GM12875 (cell line): ENCODE measurements at regions not wholly inside any gene's neighbourhood (a gene's known extent, or its start where the extent isn't known, plus 50 kb on each side); places are given as distances from the start of the nearest gene placed in this dataset.
A peak's percentile ranks its signal among the peaks of the same experiment; 100 is the strongest.

Experiments used
- H3K4me3 ChIP-seq: one replicate; pipeline ENCODE4 v1.5.1; 2011; ENCODE audit warnings: low read depth, low read length, control low read depth
- CTCF ChIP-seq: IDR thresholded peaks from 2 replicates; pipeline ENCODE4 v1.5.1; 2011; ENCODE audit warnings: low read depth, mild to moderate bottlenecking, control low read depth, inconsistent platforms, low read length, moderate library complexity, borderline replicate concordance; ENCODE audit not compliant: insufficient read depth

- TF ChIP-seq CTCF = peak; percentile 33; the same call in 1 of the 2 replicates
- no peak overlapping the region for H3K4me3 ChIP-seq
Measured at GRCh38 chr1:214123061-214123784, 135.4 kb downstream of the PROX1 start.

- H3K4me3 ChIP-seq = no peak overlapping the region
- no peak for TF ChIP-seq CTCF
Measured at GRCh38 chr1:214124281-214124805, 136.6 kb downstream of the PROX1 start.

GRCh38 chr1:214124915-214125314, 137.1 kb downstream of the PROX1 start:
- TF ChIP-seq CTCF = no peak
- H3K4me3 ChIP-seq = no peak overlapping the region

GRCh38 chr1:214125819-214126218, 138.0 kb downstream of the PROX1 start:
- no peak overlapping the region for H3K4me3 ChIP-seq

GRCh38 chr1:214126697-214127146, 138.9 kb downstream of the PROX1 start:
- TF ChIP-seq CTCF = no peak

More at GRCh38 chr1:214125819-214126218, 138.0 kb downstream of the PROX1 start:
- TF ChIP-seq CTCF = no peak

GRCh38 chr1:214127705-214128104, 139.9 kb downstream of the PROX1 start:
- TF ChIP-seq CTCF = no peak
- no peak overlapping the region for H3K4me3 ChIP-seq

More at GRCh38 chr1:214126697-214127146, 138.9 kb downstream of the PROX1 start:
- no peak overlapping the region for H3K4me3 ChIP-seq

- H3K4me3 ChIP-seq = no peak overlapping the region
- TF ChIP-seq CTCF = no peak
Measured at GRCh38 chr1:214135886-214136285, 145.1 kb upstream of the SMYD2 start.
